MM.1S (cell line): ENCODE measurements at regions not wholly inside any gene's neighbourhood (a gene's known extent, or its start where the extent isn't known, plus 50 kb on each side); places are given as distances from the start of the nearest gene placed in this dataset.

Source experiments
- CTCF ChIP-seq: fragments of 300-600 bp; sonication (generic); IDR thresholded peaks from 2 replicates; pipeline ENCODE4 v1.5.1; 2016; ENCODE audit warnings: antibody characterized with exemption, low read length, mixed read lengths
- EZH2phosphoT487 ChIP-seq: fragments of 300-600 bp; sonication (generic); IDR thresholded peaks from 2 replicates; pipeline ENCODE4 v1.6.1; 2018; ENCODE audit warnings: antibody characterized with exemption, low read length

- no peak for TF ChIP-seq CTCF
- TF ChIP-seq EZH2phosphoT487 = no peak
These were observed 565.2 kb downstream of the PCDH18 start for GRCh38 chr4:136967069-136967468.
